Activated naive CD8-positive, alpha-beta T cell treated with anti-CD3 and anti-CD28 coated beads, Interleukin-2, amount 10 ng/mL, durations not matched to agents 7 days and 5 days (primary cell): ENCODE measurements at regions not wholly inside any gene's neighbourhood (a gene's known extent, or its start where the extent isn't known, plus 50 kb on each side); places are given as distances from the start of the nearest gene placed in this dataset.
"Not testable (repeated sequence)": the region's sequence is repeated elsewhere in the genome, so short reads cannot be mapped to it uniquely, and the experiment has no call there.

Experiments used
- ATAC-seq: fragments of 150-1000 bp; cut with Tn5 transposase; one replicate; pipeline ENCODE4 v1.10.0; 2021; ENCODE audit warnings: low read depth, moderate library complexity
- POLR2A ChIA-PET: fragments of 350-600 bp; sonication (Branson Sonifier 250); formaldehyde crosslinking; loops from one replicate; lab custom pipeline; 2021; ENCODE audit warnings: antibody characterized with exemption; lab: Charles Lee
- DNase-seq: peaks from one replicate; pipeline ENCODE4 v3.0.0; 2021
- H3K27ac Mint-ChIP-seq: one replicate; pipeline ENCODE4 v1.8.0; 2022; ENCODE audit warnings: mild to moderate bottlenecking, mixed read lengths
- H3K27me3 Mint-ChIP-seq: one replicate; pipeline ENCODE4 v1.8.0; 2022; ENCODE audit warnings: mild to moderate bottlenecking, moderate library complexity, mixed read lengths
- H3K36me3 Mint-ChIP-seq: one replicate; pipeline ENCODE4 v1.8.0; 2021; ENCODE audit warnings: mild to moderate bottlenecking, mixed read lengths
- H3K4me1 Mint-ChIP-seq: one replicate; pipeline ENCODE4 v1.8.0; 2021; ENCODE audit warnings: mixed read lengths
- H3K4me3 Mint-ChIP-seq: one replicate; pipeline ENCODE4 v1.8.0; 2022; ENCODE audit warnings: mild to moderate bottlenecking, moderate library complexity, mixed read lengths
- H3K9me3 Mint-ChIP-seq: one replicate; pipeline ENCODE4 v1.8.0; 2021; ENCODE audit warnings: mixed read lengths

DNA sequence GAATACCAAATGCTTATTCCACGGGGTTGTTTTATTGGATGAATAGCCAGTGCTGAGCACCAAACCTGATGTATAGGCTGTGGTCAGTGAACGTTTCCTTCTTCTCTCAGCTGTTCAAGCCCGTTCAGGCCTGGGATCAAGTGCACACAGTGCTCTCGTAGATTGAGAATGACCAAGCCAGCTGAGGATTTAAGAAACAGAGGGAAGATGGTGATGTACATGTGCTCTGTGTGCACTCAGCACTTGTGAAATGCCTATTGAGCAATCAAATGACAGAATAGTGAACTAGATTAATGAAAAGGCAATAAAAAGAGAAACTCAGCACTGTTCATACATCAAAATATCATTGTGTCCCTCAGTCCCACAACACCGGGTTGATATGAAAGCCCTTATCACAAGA is 302.5 kb downstream of the BMPER start:
- no peak for DNase-seq
- Mint-ChIP-seq H3K27ac (no peak overlapping the region), H3K4me3 (no peak overlapping the region), H3K9me3 (no peaks in the 10 kb centered on the region), H3K27me3 (no peaks in the 10 kb centered on the region), H3K36me3 (no peaks in the 10 kb centered on the region), H3K4me1 (no peaks in the 10 kb centered on the region)
- POLR2A ChIA-PET, result no interaction called here
- no peak for ATAC-seq

DNA sequence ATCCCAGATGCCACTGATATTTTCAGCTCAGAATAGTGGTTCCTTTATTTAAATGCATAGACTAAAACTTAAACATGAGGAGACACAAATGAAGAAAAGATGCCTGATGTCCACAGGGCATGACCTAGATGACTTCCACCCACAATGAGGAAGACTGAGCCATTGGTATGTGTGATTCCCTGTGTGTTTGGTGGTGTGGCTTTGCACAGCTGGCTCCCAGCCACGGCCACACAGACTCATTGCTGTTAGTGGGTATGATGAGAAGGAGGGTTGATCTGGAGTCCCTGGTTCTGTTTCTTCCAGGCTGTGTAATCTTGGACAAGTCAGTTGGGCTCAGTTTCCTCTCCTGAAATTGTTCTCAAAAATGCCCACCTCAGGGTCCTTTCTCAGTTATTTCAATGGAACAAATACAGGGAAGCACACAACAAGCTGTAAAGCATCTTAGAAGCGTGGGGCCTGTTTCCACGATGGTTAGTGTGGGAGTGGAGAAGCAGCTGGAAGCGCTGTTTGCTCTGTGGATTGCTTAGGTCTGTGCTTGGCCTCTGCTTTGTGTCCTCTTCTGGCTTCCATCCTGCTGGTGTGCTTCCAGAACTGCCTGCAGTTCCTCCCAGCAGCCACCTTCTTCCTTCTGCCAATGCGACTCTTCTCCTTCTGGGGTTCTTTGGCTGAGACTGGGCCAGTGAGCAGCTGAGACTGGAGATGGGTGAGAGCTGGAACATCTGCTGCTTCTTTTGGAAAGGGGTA is 303.7 kb downstream of the BMPER start:
- no peaks in the 10 kb centered on the region for H3K4me1 Mint-ChIP-seq
- ATAC-seq (no peak), DNase-seq (no peak)
- H3K27me3 Mint-ChIP-seq, result no peaks in the 10 kb centered on the region
- H3K9me3 Mint-ChIP-seq, result no peaks in the 10 kb centered on the region
- no peak overlapping the region for H3K4me3 Mint-ChIP-seq
- H3K36me3 Mint-ChIP-seq, result no peaks in the 10 kb centered on the region
- no peak overlapping the region for H3K27ac Mint-ChIP-seq
- POLR2A ChIA-PET, result no interaction called here

- H3K27me3 Mint-ChIP-seq, result no peaks in the 10 kb centered on the region
- no peak for DNase-seq
- no peak for ATAC-seq
- no peak overlapping the region for H3K4me3 Mint-ChIP-seq
- H3K4me1 Mint-ChIP-seq, result no peaks in the 10 kb centered on the region
- no peaks in the 10 kb centered on the region for H3K36me3 Mint-ChIP-seq
- no peak overlapping the region for H3K27ac Mint-ChIP-seq
- POLR2A ChIA-PET, result no interaction called here
- no peaks in the 10 kb centered on the region for H3K9me3 Mint-ChIP-seq
Measured at GRCh38 chr7:34211018-34211417, 305.7 kb downstream of the BMPER start.

- H3K27me3 Mint-ChIP-seq, result no peaks in the 10 kb centered on the region
- ATAC-seq (no peak), DNase-seq (no peak)
- POLR2A ChIA-PET, result no interaction called here
- H3K9me3 Mint-ChIP-seq, result no peaks in the 10 kb centered on the region
- no peak overlapping the region for H3K4me3 Mint-ChIP-seq
- H3K36me3 Mint-ChIP-seq, result no peaks in the 10 kb centered on the region
- no peaks in the 10 kb centered on the region for H3K4me1 Mint-ChIP-seq
- H3K27ac Mint-ChIP-seq, result no peak overlapping the region
Measured at GRCh38 chr7:34217972-34218371, 312.6 kb downstream of the BMPER start.

DNA sequence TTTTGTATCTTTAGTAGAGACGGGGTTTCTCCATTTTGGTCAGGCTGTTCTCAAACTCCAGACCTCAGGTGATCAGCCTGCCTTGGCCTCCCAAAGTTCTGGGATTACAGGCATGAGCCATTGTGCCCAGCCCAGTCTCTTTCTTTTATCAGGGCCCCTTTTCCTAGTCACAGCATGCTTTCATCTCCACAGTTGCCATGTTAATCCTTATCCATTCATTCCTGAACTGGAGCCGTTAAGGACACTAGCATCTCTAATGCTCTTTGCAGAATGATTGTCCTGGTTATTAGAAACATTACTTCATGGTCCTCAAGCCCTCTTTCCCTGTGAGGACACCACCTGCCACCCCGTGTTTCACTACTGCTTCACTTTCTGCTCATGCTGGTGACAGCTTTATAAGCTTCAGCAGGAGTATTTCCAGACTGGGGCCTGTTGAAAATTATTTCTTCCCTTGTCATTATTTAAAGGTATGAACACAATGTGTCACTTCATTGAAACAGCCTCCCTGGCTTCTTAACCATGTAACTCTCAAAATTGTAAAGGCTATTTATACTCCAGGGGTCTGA is 313.9 kb downstream of the BMPER start:
- Mint-ChIP-seq H3K4me3 (no peak overlapping the region), H3K9me3 (no peaks in the 10 kb centered on the region), H3K27me3 (no peaks in the 10 kb centered on the region), H3K36me3 (no peaks in the 10 kb centered on the region), H3K27ac (no peak overlapping the region), H3K4me1 (no peaks in the 10 kb centered on the region)
- DNase-seq, result no peak
- POLR2A ChIA-PET, result no interaction called here
- ATAC-seq, result no peak

- Mint-ChIP-seq H3K36me3 (no peaks in the 10 kb centered on the region), H3K4me1 (no peaks in the 10 kb centered on the region), H3K9me3 (no peaks in the 10 kb centered on the region), H3K4me3 (no peak overlapping the region), H3K27me3 (no peaks in the 10 kb centered on the region), H3K27ac (no peak overlapping the region)
- DNase-seq (no peak), ATAC-seq (no peak)
- POLR2A ChIA-PET, result no interaction called here
Measured at GRCh38 chr7:34220506-34221185, 315.3 kb downstream of the BMPER start.

- no peak for DNase-seq
- no peak overlapping the region for H3K4me3 Mint-ChIP-seq
- no peaks in the 10 kb centered on the region for H3K27me3 Mint-ChIP-seq
- POLR2A ChIA-PET, result no interaction called here
- no peak for ATAC-seq
- H3K36me3 Mint-ChIP-seq, result no peaks in the 10 kb centered on the region
- no peak overlapping the region for H3K27ac Mint-ChIP-seq
- H3K9me3 Mint-ChIP-seq, result no peaks in the 10 kb centered on the region
- no peaks in the 10 kb centered on the region for H3K4me1 Mint-ChIP-seq
Measured at GRCh38 chr7:34222316-34222715, 317.0 kb downstream of the BMPER start.

- DNase-seq, result no peak
- no peaks in the 10 kb centered on the region for H3K4me1 Mint-ChIP-seq
- POLR2A ChIA-PET, result no interaction called here
- ATAC-seq, result no peak
- H3K9me3 Mint-ChIP-seq, result no peaks in the 10 kb centered on the region
- no peak overlapping the region for H3K4me3 Mint-ChIP-seq
- no peaks in the 10 kb centered on the region for H3K27me3 Mint-ChIP-seq
- no peak overlapping the region for H3K27ac Mint-ChIP-seq
- H3K36me3 Mint-ChIP-seq, result no peaks in the 10 kb centered on the region
Measured at GRCh38 chr7:34222722-34223121, 317.4 kb downstream of the BMPER start.

GRCh38 chr7:34224281-34224680 is 318.9 kb downstream of the BMPER start:
- POLR2A ChIA-PET, result no interaction called here
- ATAC-seq (no peak), DNase-seq (no peak)
- Mint-ChIP-seq H3K4me3 (no peak overlapping the region), H3K9me3 (no peaks in the 10 kb centered on the region), H3K27me3 (no peaks in the 10 kb centered on the region), H3K27ac (no peak overlapping the region), H3K4me1 (no peaks in the 10 kb centered on the region), H3K36me3 (no peaks in the 10 kb centered on the region)

DNA sequence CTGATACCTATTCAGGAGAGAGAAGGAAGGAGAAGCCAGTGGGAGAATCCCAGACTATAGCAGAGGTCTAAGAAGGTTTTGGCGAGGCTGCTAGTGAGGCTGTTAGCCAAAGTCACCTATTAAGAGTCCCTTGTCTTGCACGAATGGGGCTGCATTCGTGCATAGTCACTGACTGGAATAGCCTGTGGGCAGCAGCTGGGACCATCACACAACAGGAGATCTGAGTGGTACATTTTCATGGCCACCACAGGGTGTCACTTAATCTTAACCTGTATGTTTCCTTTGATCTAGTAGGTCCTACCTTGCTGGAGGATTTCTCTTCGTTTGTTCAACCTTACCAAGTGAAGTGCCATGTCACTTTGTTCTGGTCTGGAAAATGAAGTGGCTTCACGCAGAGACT is 319.9 kb downstream of the BMPER start:
- H3K4me3 Mint-ChIP-seq, result no peak overlapping the region
- no peaks in the 10 kb centered on the region for H3K36me3 Mint-ChIP-seq
- H3K4me1 Mint-ChIP-seq, result no peaks in the 10 kb centered on the region
- DNase-seq (no peak), ATAC-seq (no peak)
- H3K9me3 Mint-ChIP-seq, result peaks cover 2% of the 10 kb centered on the region
- H3K27ac Mint-ChIP-seq, result no peak overlapping the region
- H3K27me3 Mint-ChIP-seq, result no peaks in the 10 kb centered on the region
- POLR2A ChIA-PET, result no interaction called here

DNA sequence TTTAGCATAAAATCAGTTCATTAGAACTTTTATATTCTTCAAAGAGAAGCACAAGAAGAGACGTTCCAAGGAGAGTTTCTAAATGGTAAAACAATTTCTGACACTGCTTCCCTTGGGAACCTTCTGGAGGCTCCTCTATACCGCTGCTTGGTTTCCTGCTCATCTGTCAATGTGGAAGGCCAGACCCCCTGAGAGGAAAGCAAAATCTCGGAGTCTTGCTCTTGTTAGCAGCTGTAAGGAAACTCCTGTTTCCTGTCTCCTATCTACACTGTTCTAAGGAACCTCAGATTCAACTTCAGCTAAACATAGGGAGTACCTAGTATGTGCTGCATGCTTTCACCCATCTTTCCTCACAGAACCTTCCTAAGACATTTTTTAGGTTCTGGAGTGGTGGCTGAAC is 322.2 kb downstream of the BMPER start:
- no peaks in the 10 kb centered on the region for H3K27me3 Mint-ChIP-seq
- POLR2A ChIA-PET, result no interaction called here
- ATAC-seq (no peak), DNase-seq (no peak)
- H3K27ac Mint-ChIP-seq, result no peak overlapping the region
- no peak overlapping the region for H3K4me3 Mint-ChIP-seq
- H3K9me3 Mint-ChIP-seq, result peaks cover 3% of the 10 kb centered on the region
- H3K4me1 Mint-ChIP-seq, result no peaks in the 10 kb centered on the region
- H3K36me3 Mint-ChIP-seq, result no peaks in the 10 kb centered on the region

DNA sequence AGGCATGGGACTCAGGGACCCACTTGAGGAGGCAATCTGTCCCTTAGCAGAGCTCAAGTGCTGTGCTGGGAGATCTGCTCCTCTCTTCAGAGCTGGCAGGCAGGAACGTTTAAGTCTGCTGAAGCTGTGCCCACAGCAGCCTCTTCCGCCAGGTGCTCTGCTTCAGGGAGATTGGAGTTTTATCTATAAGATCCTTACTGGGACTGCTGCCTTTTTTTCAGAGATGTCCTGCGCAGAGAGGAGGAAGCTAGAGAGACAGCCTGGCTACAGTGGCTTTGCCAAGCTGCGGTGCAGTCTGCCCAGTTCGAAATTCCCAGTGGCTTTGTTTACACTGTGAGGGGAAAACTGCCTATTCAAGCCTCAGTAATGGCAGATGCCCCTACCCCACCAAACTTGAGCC is 329.8 kb downstream of the BMPER start:
- H3K9me3 Mint-ChIP-seq, result peaks cover 10% of the 10 kb centered on the region
- H3K27me3 Mint-ChIP-seq, H3K27ac Mint-ChIP-seq, ATAC-seq, H3K36me3 Mint-ChIP-seq, POLR2A ChIA-PET, DNase-seq, H3K4me1 Mint-ChIP-seq, H3K4me3 Mint-ChIP-seq: not testable (repeated sequence)

DNA sequence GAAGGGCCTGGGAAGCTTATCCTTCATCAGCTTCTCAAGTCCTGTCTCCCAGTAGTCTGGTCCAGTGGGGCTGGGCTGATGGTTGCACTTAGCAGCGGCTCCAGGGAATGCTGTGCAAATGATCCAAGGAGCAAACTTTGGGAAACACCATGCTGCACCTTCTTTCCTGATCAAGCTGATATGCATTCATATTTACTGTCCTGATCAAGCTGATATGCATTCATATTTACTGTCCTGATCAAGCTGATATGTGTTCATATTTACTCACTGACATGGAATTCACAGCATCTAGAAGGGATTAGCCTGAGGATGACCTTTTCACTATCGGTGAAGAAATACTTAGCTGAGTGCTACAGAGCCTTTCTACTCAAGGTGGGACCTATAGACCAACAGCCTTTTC is 330.7 kb downstream of the BMPER start:
- no peak overlapping the region for H3K27ac Mint-ChIP-seq
- no peaks in the 10 kb centered on the region for H3K27me3 Mint-ChIP-seq
- H3K36me3 Mint-ChIP-seq, result no peaks in the 10 kb centered on the region
- peaks cover 9% of the 10 kb centered on the region for H3K9me3 Mint-ChIP-seq
- POLR2A ChIA-PET, result no interaction called here
- H3K4me1 Mint-ChIP-seq, result no peaks in the 10 kb centered on the region
- no peak overlapping the region for H3K4me3 Mint-ChIP-seq
- ATAC-seq (no peak), DNase-seq (no peak)

GRCh38 chr7:34236839-34237492 is 331.6 kb downstream of the BMPER start:
- Mint-ChIP-seq H3K27me3 (no peaks in the 10 kb centered on the region), H3K4me1 (no peaks in the 10 kb centered on the region), H3K4me3 (no peak overlapping the region), H3K27ac (no peak overlapping the region), H3K36me3 (no peaks in the 10 kb centered on the region), H3K9me3 (peaks cover 9% of the 10 kb centered on the region)
- ATAC-seq, result no peak
- POLR2A ChIA-PET, result no interaction called here
- DNase-seq, result no peak
